Erythroblast (primary cell): ENCODE measurements at regions not wholly inside any gene's neighbourhood (a gene's known extent, or its start where the extent isn't known, plus 50 kb on each side); places are given as distances from the start of the nearest gene placed in this dataset.

Experiments used
- GATA1 ChIP-seq: IDR thresholded peaks from 2 replicates; pipeline ENCODE4 v1.6.1; 2011; ENCODE audit warnings: low read depth, mild to moderate bottlenecking, control low read depth, low read length, moderate library complexity
- POLR2A ChIP-seq: IDR thresholded peaks from 2 replicates; pipeline ENCODE4 v1.6.1; 2011; ENCODE audit warnings: mild to moderate bottlenecking, low read length

DNA sequence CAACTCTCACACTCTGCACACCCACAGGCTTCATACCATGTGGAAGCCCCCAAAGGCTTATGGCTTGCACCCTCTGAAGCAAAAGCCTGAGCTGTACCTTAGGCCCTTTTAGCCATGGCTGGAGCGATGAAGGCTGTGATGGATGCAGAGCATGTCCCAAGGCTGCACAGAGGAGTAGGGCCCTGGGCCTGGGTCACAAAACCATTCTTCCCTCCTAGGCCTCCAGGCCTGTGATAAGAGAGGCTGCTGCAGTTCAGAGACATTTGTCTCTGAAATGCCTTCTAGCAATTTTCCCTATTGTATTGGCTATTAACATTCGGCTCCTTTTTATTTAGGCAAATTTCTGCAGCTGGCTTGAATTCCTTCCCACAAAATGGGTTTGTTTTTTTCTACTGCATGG lies 1707.7 kb downstream of the MRPL39 start:
- TF ChIP-seq POLR2A (no peak), GATA1 (no peak)
